ENCODE measurements at regions not wholly inside any gene's neighbourhood (a gene's known extent, or its start where the extent isn't known, plus 50 kb on each side); places are given as distances from the start of the nearest gene placed in this dataset.

- Histone ChIP-seq H3K27me3 (ENCODE audit: insufficient read depth, insufficient read length) (no peaks in the 10 kb centered on the region), H3K9me3 (ENCODE audit: insufficient read depth, low read length) (peaks cover 7% of the 10 kb centered on the region; the same call in 1 of the 2 replicates), H3K4me1 (ENCODE audit: insufficient read depth, insufficient read length) (no peaks in the 10 kb centered on the region), H3K4me3 (ENCODE audit: insufficient read length, low read depth) (no peak overlapping the region), H3K9ac (ENCODE audit: insufficient read length, low read depth) (no peak overlapping the region), H3K36me3 (ENCODE audit: insufficient read depth, insufficient read length, low read length) (no peaks in the 10 kb centered on the region)
- no peak for DNase-seq (ENCODE audit: low read depth, low spot score)
- no peak for TF ChIP-seq YY1 (IDR thresholded peaks at IDR 0.05; ENCODE audit: insufficient read depth, insufficient read length)
- no peak for TF ChIP-seq SUZ12 (IDR thresholded peaks at IDR 0.05; ENCODE audit: extremely low read depth, insufficient read depth, insufficient read length)
- TF ChIP-seq ZNF274 (IDR thresholded peaks at IDR 0.05; ENCODE audit: low read depth, low read length), result no peak
Measured at GRCh38 chr12:115828168-115828567, 449.3 kb downstream of the MED13L start.

GRCh38 chr12:115824936-115825602, 452.4 kb downstream of the MED13L start:
- TF ChIP-seq ZNF274 (IDR thresholded peaks at IDR 0.05; ENCODE audit: low read depth, low read length) (no peak), YY1 (IDR thresholded peaks at IDR 0.05; ENCODE audit: insufficient read depth, insufficient read length) (no peak), SUZ12 (IDR thresholded peaks at IDR 0.05; ENCODE audit: extremely low read depth, insufficient read depth, insufficient read length) (no peak)
- no peaks in the 10 kb centered on the region for H3K4me1 ChIP-seq (ENCODE audit: insufficient read depth, insufficient read length)

GRCh38 chr12:115823635-115824034, 453.9 kb downstream of the MED13L start:
- no peak overlapping the region for H3K9ac ChIP-seq (ENCODE audit: insufficient read length, low read depth)
- no peaks in the 10 kb centered on the region for H3K4me1 ChIP-seq (ENCODE audit: insufficient read depth, insufficient read length)
- H3K36me3 ChIP-seq (ENCODE audit: insufficient read depth, insufficient read length, low read length), result no peaks in the 10 kb centered on the region
- peaks cover 7% of the 10 kb centered on the region; the same call in 1 of the 2 replicates for H3K9me3 ChIP-seq (ENCODE audit: insufficient read depth, low read length)
- DNase-seq (ENCODE audit: low read depth, low spot score), result no peak
- no peaks in the 10 kb centered on the region for H3K27me3 ChIP-seq (ENCODE audit: insufficient read depth, insufficient read length)
- TF ChIP-seq SUZ12 (IDR thresholded peaks at IDR 0.05; ENCODE audit: extremely low read depth, insufficient read depth, insufficient read length), result no peak
- TF ChIP-seq YY1 (IDR thresholded peaks at IDR 0.05; ENCODE audit: insufficient read depth, insufficient read length), result no peak
- TF ChIP-seq ZNF274 (IDR thresholded peaks at IDR 0.05; ENCODE audit: low read depth, low read length), result no peak
- no peak overlapping the region for H3K4me3 ChIP-seq (ENCODE audit: insufficient read length, low read depth)

More at GRCh38 chr12:115824936-115825602, 452.4 kb downstream of the MED13L start:
- peaks cover 7% of the 10 kb centered on the region; the same call in 1 of the 2 replicates for H3K9me3 ChIP-seq (ENCODE audit: insufficient read depth, low read length)
- H3K27me3 ChIP-seq (ENCODE audit: insufficient read depth, insufficient read length), result no peaks in the 10 kb centered on the region
- H3K9ac ChIP-seq (ENCODE audit: insufficient read length, low read depth), result no peak overlapping the region
- no peak for DNase-seq (ENCODE audit: low read depth, low spot score)
- H3K36me3 ChIP-seq (ENCODE audit: insufficient read depth, insufficient read length, low read length), result no peaks in the 10 kb centered on the region
- no peak overlapping the region for H3K4me3 ChIP-seq (ENCODE audit: insufficient read length, low read depth)

GRCh38 chr12:115820656-115821055, 456.8 kb downstream of the MED13L start:
- Histone ChIP-seq H3K36me3 (ENCODE audit: insufficient read depth, insufficient read length, low read length) (no peaks in the 10 kb centered on the region), H3K9ac (ENCODE audit: insufficient read length, low read depth) (no peak overlapping the region), H3K9me3 (ENCODE audit: insufficient read depth, low read length) (peaks cover 7% of the 10 kb centered on the region; the same call in 1 of the 2 replicates), H3K4me1 (ENCODE audit: insufficient read depth, insufficient read length) (no peaks in the 10 kb centered on the region), H3K27me3 (ENCODE audit: insufficient read depth, insufficient read length) (no peaks in the 10 kb centered on the region), H3K4me3 (ENCODE audit: insufficient read length, low read depth) (no peak overlapping the region)
- no peak for TF ChIP-seq ZNF274 (IDR thresholded peaks at IDR 0.05; ENCODE audit: low read depth, low read length)
- no peak for TF ChIP-seq SUZ12 (IDR thresholded peaks at IDR 0.05; ENCODE audit: extremely low read depth, insufficient read depth, insufficient read length)
- TF ChIP-seq YY1 (IDR thresholded peaks at IDR 0.05; ENCODE audit: insufficient read depth, insufficient read length), result no peak
- DNase-seq (ENCODE audit: low read depth, low spot score), result peak; percentile 20

GRCh38 chr12:115818973-115819372, 458.5 kb downstream of the MED13L start:
- no peak for TF ChIP-seq ZNF274 (IDR thresholded peaks at IDR 0.05; ENCODE audit: low read depth, low read length)
- no peak for TF ChIP-seq YY1 (IDR thresholded peaks at IDR 0.05; ENCODE audit: insufficient read depth, insufficient read length)
- TF ChIP-seq SUZ12 (IDR thresholded peaks at IDR 0.05; ENCODE audit: extremely low read depth, insufficient read depth, insufficient read length), result no peak

DNA sequence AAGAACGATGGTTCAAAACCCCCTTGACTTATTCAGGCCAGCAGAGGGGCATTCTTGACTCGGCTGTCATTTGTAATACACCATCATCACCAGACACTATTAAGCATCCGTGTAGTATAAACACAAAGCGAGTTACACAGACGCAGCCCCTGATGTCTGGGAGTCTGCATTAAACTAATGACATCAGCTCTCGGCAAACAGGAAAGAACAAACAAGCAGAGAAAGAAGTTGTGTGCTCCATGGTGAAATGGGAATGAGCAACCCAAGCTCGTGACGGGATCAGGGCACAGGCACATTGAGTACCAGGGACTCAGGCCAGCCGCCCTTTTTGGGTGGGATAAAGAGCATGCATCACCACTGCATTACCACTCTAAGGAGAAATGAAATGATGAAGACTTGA, 460.1 kb downstream of the MED13L start:
- no peaks in the 10 kb centered on the region for H3K27me3 ChIP-seq (ENCODE audit: insufficient read depth, insufficient read length)
- no peak for DNase-seq (ENCODE audit: low read depth, low spot score)
- no peaks in the 10 kb centered on the region for H3K4me1 ChIP-seq (ENCODE audit: insufficient read depth, insufficient read length)
- H3K9me3 ChIP-seq (ENCODE audit: insufficient read depth, low read length), result peaks cover 2% of the 10 kb centered on the region; the same call in 1 of the 2 replicates
- no peaks in the 10 kb centered on the region for H3K36me3 ChIP-seq (ENCODE audit: insufficient read depth, insufficient read length, low read length)
- H3K9ac ChIP-seq (ENCODE audit: insufficient read length, low read depth), result no peak overlapping the region
- TF ChIP-seq ZNF274 (IDR thresholded peaks at IDR 0.05; ENCODE audit: low read depth, low read length) (no peak), YY1 (IDR thresholded peaks at IDR 0.05; ENCODE audit: insufficient read depth, insufficient read length) (no peak), SUZ12 (IDR thresholded peaks at IDR 0.05; ENCODE audit: extremely low read depth, insufficient read depth, insufficient read length) (no peak)
- H3K4me3 ChIP-seq (ENCODE audit: insufficient read length, low read depth), result no peak overlapping the region

More at GRCh38 chr12:115818973-115819372, 458.5 kb downstream of the MED13L start:
- Histone ChIP-seq H3K4me1 (ENCODE audit: insufficient read depth, insufficient read length) (no peaks in the 10 kb centered on the region), H3K9me3 (ENCODE audit: insufficient read depth, low read length) (no peaks in the 10 kb centered on the region), H3K9ac (ENCODE audit: insufficient read length, low read depth) (no peak overlapping the region), H3K27me3 (ENCODE audit: insufficient read depth, insufficient read length) (no peaks in the 10 kb centered on the region), H3K4me3 (ENCODE audit: insufficient read length, low read depth) (no peak overlapping the region), H3K36me3 (ENCODE audit: insufficient read depth, insufficient read length, low read length) (no peaks in the 10 kb centered on the region)
- no peak for DNase-seq (ENCODE audit: low read depth, low spot score)

- TF ChIP-seq ZNF274 (IDR thresholded peaks at IDR 0.05; ENCODE audit: low read depth, low read length), result no peak
- no peak for TF ChIP-seq YY1 (IDR thresholded peaks at IDR 0.05; ENCODE audit: insufficient read depth, insufficient read length)
- no peak for TF ChIP-seq SUZ12 (IDR thresholded peaks at IDR 0.05; ENCODE audit: extremely low read depth, insufficient read depth, insufficient read length)
- no peak for DNase-seq (ENCODE audit: low read depth, low spot score)
Measured at GRCh38 chr12:115815924-115816323, 461.6 kb downstream of the MED13L start.

More at GRCh38 chr12:115815924-115816323, 461.6 kb downstream of the MED13L start:
- H3K4me3 ChIP-seq (ENCODE audit: insufficient read length, low read depth), result no peak overlapping the region
- H3K36me3 ChIP-seq (ENCODE audit: insufficient read depth, insufficient read length, low read length), result no peaks in the 10 kb centered on the region
- H3K9me3 ChIP-seq (ENCODE audit: insufficient read depth, low read length), result peaks cover 13% of the 10 kb centered on the region; the same call in 1 of the 2 replicates
- no peak overlapping the region for H3K9ac ChIP-seq (ENCODE audit: insufficient read length, low read depth)
- no peaks in the 10 kb centered on the region for H3K27me3 ChIP-seq (ENCODE audit: insufficient read depth, insufficient read length)
- H3K4me1 ChIP-seq (ENCODE audit: insufficient read depth, insufficient read length), result no peaks in the 10 kb centered on the region

Data from NT2/D1 (cell line).